ENCODE measurements at regions not wholly inside any gene's neighbourhood (a gene's known extent, or its start where the extent isn't known, plus 50 kb on each side); places are given as distances from the start of the nearest gene placed in this dataset.
"Not testable (repeated sequence)": the region's sequence is repeated elsewhere in the genome, so short reads cannot be mapped to it uniquely, and the experiment has no call there.

GRCh38 chr6:139698526-139699176 is 324.2 kb upstream of the CITED2 start:
- Histone ChIP-seq H3K27me3 (replicated peaks; ENCODE audit: insufficient read depth, low read depth, low read length, poor library complexity) (no peaks in the 10 kb centered on the region), H3K36me3 (ENCODE audit: insufficient read depth, low read length, poor library complexity, severe bottlenecking) (no peaks in the 10 kb centered on the region), H3K27ac (ENCODE audit: low read depth, low read length, poor library complexity, severe bottlenecking) (no peak overlapping the region), H3K4me1 (ENCODE audit: insufficient read depth, low read length, poor library complexity, severe bottlenecking) (no peaks in the 10 kb centered on the region), H3K4me3 (ENCODE audit: low read depth, low read length, poor library complexity, severe bottlenecking) (no peak overlapping the region), H3K9me3 (ENCODE audit: low read depth, low read length, poor library complexity, severe bottlenecking) (no peaks in the 10 kb centered on the region)
- ChIA-PET POLR2A (ENCODE audit: low non-redundant PET) (no interaction called here), CTCF (no interaction called here)
- no peak for DNase-seq (ENCODE audit: low spot score)
- no TSS peak for BruUV-seq (replicated peaks)
- TF ChIP-seq CTCF (conservative IDR thresholded peaks at IDR 0.05; ENCODE audit: low read depth, low read length) (no peak), EZH2 (IDR thresholded peaks at IDR 0.05; ENCODE audit: borderline replicate concordance, low read depth, low read length, poor library complexity, severe bottlenecking) (no peak)
- intact Hi-C loops (cut with micrococcal nuclease; ENCODE audit: unreplicated experiment): no loop called here

GRCh38 chr6:139697856-139698255 is 323.4 kb upstream of the CITED2 start:
- H3K9me3 ChIP-seq (ENCODE audit: low read depth, low read length, poor library complexity, severe bottlenecking); H3K4me3 ChIP-seq (ENCODE audit: low read depth, low read length, poor library complexity, severe bottlenecking); H3K27ac ChIP-seq (ENCODE audit: low read depth, low read length, poor library complexity, severe bottlenecking); BruUV-seq (replicated peaks); DNase-seq (ENCODE audit: low spot score); H3K27me3 ChIP-seq (replicated peaks; ENCODE audit: insufficient read depth, low read depth, low read length, poor library complexity); H3K4me1 ChIP-seq (ENCODE audit: insufficient read depth, low read length, poor library complexity, severe bottlenecking); intact Hi-C loops (cut with micrococcal nuclease; ENCODE audit: unreplicated experiment); H3K36me3 ChIP-seq (ENCODE audit: insufficient read depth, low read length, poor library complexity, severe bottlenecking); POLR2A ChIA-PET (ENCODE audit: low non-redundant PET); CTCF ChIA-PET: not testable (repeated sequence)

GRCh38 chr6:139696991-139697390 is 322.5 kb upstream of the CITED2 start:
- not testable (repeated sequence) for H3K27ac ChIP-seq (ENCODE audit: low read depth, low read length, poor library complexity, severe bottlenecking)

GRCh38 chr6:139695361-139695760 is 320.9 kb upstream of the CITED2 start:
- Histone ChIP-seq H3K36me3 (ENCODE audit: insufficient read depth, low read length, poor library complexity, severe bottlenecking) (no peaks in the 10 kb centered on the region), H3K27me3 (replicated peaks; ENCODE audit: insufficient read depth, low read depth, low read length, poor library complexity) (no peaks in the 10 kb centered on the region), H3K27ac (ENCODE audit: low read depth, low read length, poor library complexity, severe bottlenecking) (no peak overlapping the region), H3K4me3 (ENCODE audit: low read depth, low read length, poor library complexity, severe bottlenecking) (no peak overlapping the region), H3K4me1 (ENCODE audit: insufficient read depth, low read length, poor library complexity, severe bottlenecking) (no peaks in the 10 kb centered on the region), H3K9me3 (ENCODE audit: low read depth, low read length, poor library complexity, severe bottlenecking) (no peaks in the 10 kb centered on the region)
- CTCF ChIA-PET: no interaction called here
- DNase-seq (ENCODE audit: low spot score): no peak
- POLR2A ChIA-PET (ENCODE audit: low non-redundant PET): no interaction called here
- BruUV-seq (replicated peaks): no TSS peak
- intact Hi-C loops (cut with micrococcal nuclease; ENCODE audit: unreplicated experiment): no loop called here
- TF ChIP-seq EZH2 (IDR thresholded peaks at IDR 0.05; ENCODE audit: borderline replicate concordance, low read depth, low read length, poor library complexity, severe bottlenecking) (no peak), CTCF (conservative IDR thresholded peaks at IDR 0.05; ENCODE audit: low read depth, low read length) (no peak)

More at GRCh38 chr6:139696991-139697390, 322.5 kb upstream of the CITED2 start:
- intact Hi-C loops (cut with micrococcal nuclease; ENCODE audit: unreplicated experiment); POLR2A ChIA-PET (ENCODE audit: low non-redundant PET); CTCF ChIA-PET; H3K4me1 ChIP-seq (ENCODE audit: insufficient read depth, low read length, poor library complexity, severe bottlenecking); H3K9me3 ChIP-seq (ENCODE audit: low read depth, low read length, poor library complexity, severe bottlenecking); BruUV-seq (replicated peaks); H3K4me3 ChIP-seq (ENCODE audit: low read depth, low read length, poor library complexity, severe bottlenecking); H3K36me3 ChIP-seq (ENCODE audit: insufficient read depth, low read length, poor library complexity, severe bottlenecking); H3K27me3 ChIP-seq (replicated peaks; ENCODE audit: insufficient read depth, low read depth, low read length, poor library complexity); DNase-seq (ENCODE audit: low spot score): not testable (repeated sequence)

Measured in A673 (cell line).